GM18505 (cell line): ENCODE measurements at regions not wholly inside any gene's neighbourhood (a gene's known extent, or its start where the extent isn't known, plus 50 kb on each side); places are given as distances from the start of the nearest gene placed in this dataset.

Experiments used
- ATAC-seq: cut with Tn5 transposase; IDR thresholded peaks from one replicate; pipeline ENCODE4 v1.9.1; 2021; ENCODE audit not compliant: unreplicated experiment
- POLR2A ChIP-seq: IDR thresholded peaks from 4 replicates; pipeline ENCODE4 v1.6.1; 2011; ENCODE audit warnings: borderline replicate concordance; ENCODE audit not compliant: insufficient read depth, insufficient read length; ENCODE audit errors: extremely low read depth

DNA sequence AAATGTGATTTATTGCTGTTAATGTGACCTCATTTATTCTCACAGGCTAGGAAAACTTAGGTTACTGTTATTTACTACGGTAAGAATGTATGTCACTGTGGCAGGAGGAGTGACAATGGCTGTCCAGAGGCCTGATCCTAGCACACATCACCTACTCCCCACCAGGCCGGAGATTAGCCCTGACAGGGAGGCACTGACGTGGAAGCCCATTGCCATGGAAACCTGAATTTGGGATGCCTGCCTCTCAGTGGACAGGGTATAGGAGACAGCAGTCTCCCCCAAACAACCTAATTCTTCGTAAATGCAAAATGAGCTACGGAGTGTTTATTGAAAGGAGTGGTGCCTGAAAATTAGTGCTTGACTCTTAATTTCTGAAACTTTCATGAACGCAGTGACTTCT, 87.6 kb upstream of the SMARCA2 start:
- ATAC-seq: no peak
- TF ChIP-seq POLR2A: no peak

DNA sequence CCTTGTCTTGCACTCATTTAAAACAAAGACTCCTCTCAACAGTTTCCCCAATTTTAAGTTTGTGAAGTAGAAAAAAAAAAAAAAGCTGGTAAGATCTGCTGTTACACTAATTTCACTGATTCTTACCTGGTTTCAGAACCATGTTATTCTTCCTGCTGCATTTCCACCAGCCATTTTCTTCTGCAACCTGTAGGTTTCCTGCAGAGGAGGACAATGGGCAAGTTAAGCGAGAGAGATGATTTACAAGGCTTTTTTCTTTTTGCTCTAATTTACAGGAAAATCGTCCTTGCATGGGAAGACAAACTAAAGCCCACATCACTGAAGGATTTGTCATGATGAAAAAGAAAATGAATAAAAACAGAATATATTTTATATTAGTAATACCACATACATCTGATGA, 86.0 kb upstream of the SMARCA2 start:
- no peak for ATAC-seq
- TF ChIP-seq POLR2A: no peak

DNA sequence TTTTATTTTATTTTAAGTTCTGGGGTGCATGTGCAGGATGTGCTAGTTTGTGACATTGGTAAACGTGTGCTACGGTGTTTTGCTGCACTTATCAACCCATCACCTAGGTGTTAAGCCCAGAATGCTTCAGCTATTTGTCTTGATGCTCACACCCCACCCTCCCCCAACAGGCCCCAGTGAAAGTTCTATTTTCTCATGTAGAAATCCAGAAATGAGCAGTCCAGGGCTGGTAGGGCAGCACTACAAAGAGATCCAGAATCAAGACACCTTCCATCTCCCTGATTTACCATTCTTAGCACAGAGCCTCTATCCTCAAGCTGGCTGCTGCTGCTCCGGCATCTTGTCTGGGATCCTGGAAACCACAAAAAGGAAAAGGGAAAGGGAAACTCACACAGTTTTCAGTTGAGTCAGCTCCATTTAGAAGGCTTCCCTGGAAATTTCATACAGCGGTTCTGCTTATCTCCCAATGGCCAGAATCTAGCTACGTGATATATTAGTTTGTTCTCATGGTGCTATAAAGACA, 85.4 kb upstream of the SMARCA2 start:
- no peak for TF ChIP-seq POLR2A
- peak; percentile 74 for ATAC-seq

DNA sequence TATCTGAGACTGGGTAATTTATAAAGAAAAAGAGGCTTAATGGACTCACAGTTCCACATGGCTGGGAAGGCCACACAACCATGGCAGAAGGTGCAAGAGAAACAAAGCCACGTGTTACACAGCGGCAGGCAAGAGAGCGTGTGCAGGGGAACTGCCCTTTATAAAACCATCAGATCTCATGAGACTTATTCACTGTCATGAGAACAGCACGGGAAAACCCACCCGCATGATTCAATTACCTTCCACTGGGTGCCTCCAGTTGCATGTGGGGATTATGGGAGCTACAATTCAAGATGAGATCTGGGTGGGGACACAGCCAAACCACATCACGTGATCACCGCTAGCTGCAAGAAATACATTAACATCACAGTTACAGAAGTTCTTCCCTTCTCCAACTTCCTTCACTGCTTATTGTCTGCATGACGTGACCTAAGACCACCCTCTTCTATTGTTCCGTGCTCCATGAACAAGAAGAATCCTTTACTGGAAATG, 84.9 kb upstream of the SMARCA2 start:
- peak; percentile 29 for TF ChIP-seq POLR2A
- ATAC-seq: peak; percentile 55

DNA sequence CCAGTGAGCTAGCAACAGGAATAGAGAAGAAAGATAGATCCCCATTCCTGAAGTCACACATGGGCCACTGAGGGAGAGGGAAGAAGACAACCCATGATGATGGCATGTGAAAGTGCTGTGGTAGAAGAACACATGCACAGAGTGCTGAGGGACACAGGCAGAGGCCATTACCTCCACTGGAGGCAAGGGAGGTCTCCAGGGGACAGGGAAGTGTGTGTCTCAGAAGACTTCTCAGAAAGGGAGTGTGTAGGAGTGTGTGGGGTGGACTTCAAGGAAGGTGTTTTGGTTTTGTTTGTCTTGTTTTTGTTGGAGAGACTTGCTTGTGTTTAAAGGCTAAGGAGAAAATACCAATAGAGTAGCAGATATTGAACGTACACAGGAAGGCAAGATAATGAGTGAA, 77.0 kb upstream of the SMARCA2 start:
- peak; percentile 6 for ATAC-seq
- TF ChIP-seq POLR2A: no peak

DNA sequence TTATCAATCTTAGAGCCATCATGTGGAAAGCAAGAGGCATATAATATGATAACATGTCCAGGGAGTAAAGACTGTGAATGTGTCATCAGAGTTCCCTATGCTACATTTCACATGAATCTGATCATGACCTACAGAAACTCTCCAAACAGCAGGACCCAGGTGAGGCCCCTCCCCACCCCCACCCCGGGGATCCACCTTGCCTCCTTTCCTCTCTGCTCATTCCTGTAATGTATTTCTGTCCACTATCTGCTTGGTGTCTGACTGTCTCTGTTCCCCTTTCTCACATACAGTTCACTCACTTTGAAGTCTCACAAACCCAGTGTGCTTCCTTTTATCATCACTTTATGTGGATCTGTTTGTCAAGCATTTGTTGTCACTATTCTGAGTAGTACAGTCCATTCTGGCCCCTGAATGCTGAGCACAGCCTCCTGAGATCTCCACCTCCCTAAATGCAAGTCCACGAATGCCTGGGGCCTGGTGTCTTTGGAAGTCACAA, 76.4 kb upstream of the SMARCA2 start:
- no peak for TF ChIP-seq POLR2A
- ATAC-seq: peak; percentile 82

DNA sequence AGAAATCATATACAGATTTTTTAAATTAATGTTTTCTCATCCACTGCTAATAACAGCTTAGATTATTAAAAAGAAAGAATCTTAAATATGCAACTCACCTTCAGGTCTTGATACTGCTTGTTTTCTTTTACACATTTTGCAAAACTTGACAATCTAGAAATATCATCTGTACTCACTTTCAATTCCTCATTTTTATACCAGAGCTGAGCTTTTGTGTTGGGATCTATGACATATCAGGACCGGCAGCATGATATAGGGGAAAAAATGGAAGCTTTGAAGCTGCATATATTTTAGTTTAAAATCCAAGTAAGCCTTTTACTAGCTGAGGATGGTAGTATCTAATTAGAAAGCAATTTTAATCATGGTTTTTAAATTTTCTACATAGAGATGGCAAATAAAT, 75.7 kb upstream of the SMARCA2 start:
- peak; percentile 43 for ATAC-seq
- TF ChIP-seq POLR2A: no peak

DNA sequence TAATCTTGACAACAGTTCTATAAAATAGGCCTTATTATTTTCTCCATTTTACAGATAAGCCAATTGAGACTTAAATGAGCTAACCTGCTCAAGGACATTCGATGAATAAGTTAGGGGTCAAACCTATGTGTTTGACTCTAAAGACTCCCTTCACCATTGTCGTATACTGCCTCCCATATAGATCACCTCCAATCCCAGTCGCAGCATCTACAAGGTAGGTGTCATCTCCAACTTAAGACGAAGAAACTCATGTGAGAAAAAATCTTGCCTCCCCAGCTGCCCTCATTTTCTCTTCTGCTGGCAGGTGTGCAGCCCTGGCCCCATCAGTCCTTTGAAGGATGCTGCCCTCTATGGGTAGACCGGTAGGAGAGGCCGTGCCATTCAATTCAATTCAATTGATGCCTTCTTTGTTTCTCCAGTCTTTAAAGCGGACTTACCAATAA, 75.2 kb upstream of the SMARCA2 start:
- peak; percentile 61 for ATAC-seq
- TF ChIP-seq POLR2A: no peak

DNA sequence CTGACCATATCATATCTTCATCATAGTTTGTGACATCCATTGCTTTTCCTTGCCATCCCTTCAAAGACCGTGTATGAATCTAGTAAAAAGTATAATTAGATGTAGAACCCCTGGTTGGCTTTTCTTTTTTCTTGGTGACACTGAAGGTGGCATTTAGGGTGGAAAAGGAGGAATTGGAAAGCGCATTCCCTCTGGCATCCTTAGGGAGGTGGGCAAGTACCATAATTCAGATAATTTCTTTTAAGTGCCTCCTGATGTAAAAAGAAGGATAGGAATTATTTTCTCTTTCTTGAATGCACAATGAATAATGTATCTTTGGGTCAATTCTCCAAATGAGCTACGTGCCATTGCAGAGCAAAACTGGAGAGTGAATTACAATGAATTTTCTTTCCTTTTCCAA, 73.2 kb upstream of the SMARCA2 start:
- TF ChIP-seq POLR2A: no peak
- ATAC-seq: no peak

DNA sequence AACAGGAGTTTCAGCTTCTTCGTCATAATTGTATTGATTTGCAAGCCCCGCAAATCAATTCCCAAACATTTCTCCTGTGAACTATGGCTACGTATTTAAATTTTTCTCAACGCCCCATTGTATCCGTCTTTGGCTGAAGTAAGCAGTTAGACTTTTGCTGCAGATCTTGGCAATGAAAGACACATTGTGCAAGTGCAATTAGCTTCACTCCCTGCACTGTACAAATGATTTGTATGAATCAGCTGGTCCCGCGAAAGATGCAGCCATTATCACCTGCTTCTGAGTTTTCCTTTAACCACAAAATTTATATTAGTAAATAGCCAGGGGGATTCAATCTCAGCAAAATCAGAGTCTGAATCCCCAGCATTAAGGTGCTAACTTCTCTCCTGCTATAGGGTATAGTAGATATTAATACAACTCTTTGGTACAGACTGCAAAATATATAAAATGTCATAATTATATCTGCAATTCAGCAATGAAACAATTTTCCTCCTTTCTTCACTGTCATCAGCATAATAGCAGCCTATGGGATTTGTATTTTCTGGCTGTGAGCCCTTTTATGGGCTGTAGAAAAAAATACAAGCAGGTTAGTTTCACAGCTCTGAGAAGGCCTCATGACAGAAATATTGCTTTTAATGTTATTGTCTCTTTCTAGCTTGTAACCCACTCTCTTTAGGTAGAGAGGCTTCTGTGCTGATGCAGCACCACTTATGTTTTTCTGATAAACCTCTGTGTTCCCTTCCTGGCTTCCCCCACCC, 68.4 kb upstream of the SMARCA2 start:
- no peak for TF ChIP-seq POLR2A
- ATAC-seq: no peak

DNA sequence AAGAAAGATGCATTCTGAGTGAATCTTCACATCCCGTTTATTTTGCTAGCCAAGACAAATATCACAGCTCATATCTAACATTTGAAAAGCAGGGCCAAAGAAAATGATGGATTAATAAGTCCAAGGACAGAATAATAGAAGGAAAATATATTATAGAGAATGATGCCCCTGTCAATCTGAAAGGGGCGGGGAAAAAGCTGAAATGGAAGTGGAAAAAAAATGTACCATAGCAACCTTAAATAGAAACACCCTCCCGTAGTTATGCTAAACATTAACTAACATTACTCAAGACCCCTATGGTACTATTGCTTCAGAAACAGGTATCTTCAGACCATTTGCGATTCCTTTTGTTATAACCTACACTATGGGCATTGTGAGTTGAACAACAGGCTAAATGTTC, 67.7 kb upstream of the SMARCA2 start:
- TF ChIP-seq POLR2A: no peak
- no peak for ATAC-seq

DNA sequence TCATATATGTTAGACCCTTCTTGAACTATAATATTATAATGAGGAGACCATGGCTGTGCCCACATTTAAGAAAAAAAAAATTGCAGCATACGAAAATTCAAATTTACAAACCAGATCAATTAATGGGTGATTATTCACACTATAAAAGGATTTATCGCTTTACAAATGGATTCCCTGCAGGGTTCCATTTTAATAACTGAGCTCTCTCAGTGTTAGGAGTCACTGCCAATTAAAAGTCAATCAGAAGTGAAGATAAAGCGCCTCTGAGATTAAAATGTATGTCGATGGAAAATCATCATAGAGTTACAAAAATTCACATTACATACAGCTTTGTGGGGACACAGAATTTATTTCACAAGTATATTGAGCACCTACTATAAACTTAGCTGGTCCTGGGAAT, 66.6 kb upstream of the SMARCA2 start:
- no peak for ATAC-seq
- TF ChIP-seq POLR2A: no peak

DNA sequence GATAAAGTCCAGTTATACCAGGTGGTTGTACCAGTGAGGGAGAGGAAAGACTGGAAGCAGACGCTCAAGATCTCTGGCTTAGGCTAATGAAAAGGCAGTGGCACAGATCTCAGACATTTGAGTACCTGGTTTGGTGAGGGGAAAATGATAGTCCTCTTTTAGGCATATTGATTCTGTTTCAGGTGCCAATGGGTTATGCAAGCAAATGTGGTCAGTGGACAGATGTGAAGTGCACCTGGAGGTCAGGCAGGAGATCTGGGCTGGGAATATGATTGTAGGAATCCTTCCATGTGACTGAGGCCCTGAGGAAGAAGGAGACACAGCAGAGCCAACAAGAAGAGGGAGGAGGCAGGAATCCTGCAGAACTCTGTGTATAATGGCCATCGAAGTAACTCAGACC, 63.7 kb upstream of the SMARCA2 start:
- ATAC-seq: no peak

DNA sequence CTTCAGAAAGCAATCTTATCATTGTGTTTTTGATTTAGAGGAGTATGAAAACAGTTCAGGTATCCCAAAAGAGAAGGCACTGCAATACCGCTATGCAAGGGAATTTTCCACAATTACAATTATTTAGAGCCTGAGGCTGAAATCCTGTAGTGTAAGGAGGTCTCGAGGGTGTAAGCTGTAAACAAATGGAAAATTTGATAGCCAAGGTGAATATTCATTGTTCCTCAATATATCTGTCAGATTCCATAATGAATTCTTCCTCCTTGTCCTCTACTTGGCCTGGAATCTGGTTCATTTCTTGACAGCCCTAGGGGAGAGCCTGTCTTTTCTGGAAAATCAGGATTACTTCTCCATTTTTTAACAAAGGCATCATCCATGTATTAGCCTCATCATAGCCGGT, 63.1 kb upstream of the SMARCA2 start:
- ATAC-seq: no peak
- no peak for TF ChIP-seq POLR2A

More for the DNA sequence above, 63.7 kb upstream of the SMARCA2 start:
- TF ChIP-seq POLR2A: no peak
